ENCODE measurements at regions not wholly inside any gene's neighbourhood (a gene's known extent, or its start where the extent isn't known, plus 50 kb on each side); places are given as distances from the start of the nearest gene placed in this dataset.

- Histone ChIP-seq H3K4me1 (no peaks in the 10 kb centered on the region), H3K9me3 (replicated peaks) (peaks cover 3% of the 10 kb centered on the region; the same call in 1 of the 2 replicates), H3K27me3 (no peaks in the 10 kb centered on the region), H3K27ac (no peak overlapping the region), H3K4me3 (no peak overlapping the region), H3K36me3 (no peaks in the 10 kb centered on the region)
- no peak for DNase-seq
Measured at GRCh38 chr5:96036301-96036700, 74.7 kb upstream of the ELL2 start.

GRCh38 chr5:96035796-96036195 is 74.1 kb upstream of the ELL2 start:
- DNase-seq = no peak
- no peak overlapping the region for H3K27ac ChIP-seq
- no peaks in the 10 kb centered on the region for H3K36me3 ChIP-seq
- H3K4me3 ChIP-seq = no peak overlapping the region
- no peaks in the 10 kb centered on the region for H3K27me3 ChIP-seq
- peaks cover 3% of the 10 kb centered on the region; the same call in 1 of the 2 replicates for H3K9me3 ChIP-seq (replicated peaks)
- H3K4me1 ChIP-seq = no peaks in the 10 kb centered on the region

DNA sequence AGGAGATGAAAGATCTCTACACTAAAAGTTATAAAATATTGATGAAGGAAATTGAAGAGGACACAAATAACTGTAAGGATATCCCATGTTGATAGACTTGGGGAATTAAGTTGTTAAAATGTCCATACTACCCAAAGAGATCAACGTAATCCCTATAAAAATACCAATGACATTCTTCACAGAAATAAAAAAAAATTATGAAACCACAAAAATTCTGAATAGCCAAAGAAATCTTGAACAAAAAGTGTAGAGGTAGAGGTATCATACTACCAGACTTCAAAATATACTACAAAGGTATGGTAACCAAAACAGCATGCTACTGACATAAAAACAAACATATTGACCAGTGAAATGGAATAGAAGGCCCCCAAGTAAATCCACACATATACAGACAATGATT is 71.5 kb upstream of the ELL2 start:
- no peak for DNase-seq
- Histone ChIP-seq H3K27ac (no peak overlapping the region), H3K36me3 (no peaks in the 10 kb centered on the region), H3K4me1 (no peaks in the 10 kb centered on the region), H3K9me3 (replicated peaks) (peaks cover 3% of the 10 kb centered on the region; the same call in 1 of the 2 replicates), H3K27me3 (no peaks in the 10 kb centered on the region), H3K4me3 (no peak overlapping the region)

DNA sequence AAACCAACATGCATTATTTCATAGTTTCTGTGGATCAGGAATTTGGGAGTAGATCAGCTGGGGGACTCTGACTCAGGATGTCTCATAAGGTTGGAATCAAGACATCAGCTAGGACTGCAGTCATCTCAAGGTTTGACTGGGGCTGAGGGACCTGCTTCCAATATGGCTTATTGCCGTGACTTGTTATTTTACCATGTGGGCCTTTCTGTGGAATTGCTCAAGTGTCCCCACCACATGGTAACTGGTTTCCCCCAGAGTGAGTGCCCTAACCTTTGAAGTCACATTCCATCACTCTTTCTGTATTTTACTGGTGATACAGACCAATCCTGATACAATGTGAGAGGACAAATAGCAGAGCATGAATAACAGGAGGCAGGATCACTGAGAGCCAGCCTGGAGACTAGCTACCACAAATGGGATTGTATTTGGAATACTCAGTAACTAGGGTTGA is 70.2 kb upstream of the ELL2 start:
- Histone ChIP-seq H3K36me3 (no peaks in the 10 kb centered on the region), H3K9me3 (replicated peaks) (peaks cover 3% of the 10 kb centered on the region; the same call in 1 of the 2 replicates), H3K27me3 (no peaks in the 10 kb centered on the region), H3K4me1 (no peaks in the 10 kb centered on the region), H3K4me3 (no peak overlapping the region), H3K27ac (no peak overlapping the region)
- no peak for DNase-seq

GRCh38 chr5:96031180-96031579 is 69.5 kb upstream of the ELL2 start:
- Histone ChIP-seq H3K36me3 (no peaks in the 10 kb centered on the region), H3K27ac (no peak overlapping the region), H3K4me1 (no peaks in the 10 kb centered on the region), H3K4me3 (no peak overlapping the region), H3K9me3 (replicated peaks) (peaks cover 3% of the 10 kb centered on the region; the same call in 1 of the 2 replicates), H3K27me3 (no peaks in the 10 kb centered on the region)
- no peak for DNase-seq

GRCh38 chr5:96026406-96027041 is 64.9 kb upstream of the ELL2 start:
- Histone ChIP-seq H3K27me3 (no peaks in the 10 kb centered on the region), H3K4me1 (peaks cover 16% of the 10 kb centered on the region), H3K36me3 (no peaks in the 10 kb centered on the region), H3K27ac (no peak overlapping the region), H3K4me3 (no peak overlapping the region), H3K9me3 (replicated peaks) (no peaks in the 10 kb centered on the region)
- no peak for DNase-seq

GRCh38 chr5:96024683-96025475 is 63.2 kb upstream of the ELL2 start:
- H3K27ac ChIP-seq = no peak overlapping the region
- no peak overlapping the region for H3K4me3 ChIP-seq
- H3K9me3 ChIP-seq (replicated peaks) = no peaks in the 10 kb centered on the region
- H3K36me3 ChIP-seq = no peaks in the 10 kb centered on the region
- H3K27me3 ChIP-seq = no peaks in the 10 kb centered on the region
- DNase-seq = no peak
- H3K4me1 ChIP-seq = peaks cover 16% of the 10 kb centered on the region

- Histone ChIP-seq H3K4me3 (no peak overlapping the region), H3K4me1 (peaks cover 16% of the 10 kb centered on the region), H3K36me3 (no peaks in the 10 kb centered on the region), H3K27ac (no peak overlapping the region), H3K27me3 (no peaks in the 10 kb centered on the region), H3K9me3 (replicated peaks) (no peaks in the 10 kb centered on the region)
- DNase-seq = no peak
Measured at GRCh38 chr5:96023518-96023917, 61.9 kb upstream of the ELL2 start.

GRCh38 chr5:96022971-96023370 is 61.3 kb upstream of the ELL2 start:
- peaks cover 22% of the 10 kb centered on the region for H3K4me1 ChIP-seq
- no peak overlapping the region for H3K4me3 ChIP-seq
- no peaks in the 10 kb centered on the region for H3K27me3 ChIP-seq
- no peaks in the 10 kb centered on the region for H3K36me3 ChIP-seq
- peak in 1 of 2 experiments; percentile 19 for DNase-seq
- no peak overlapping the region for H3K27ac ChIP-seq
- H3K9me3 ChIP-seq (replicated peaks) = no peaks in the 10 kb centered on the region

- no peak overlapping the region for H3K4me3 ChIP-seq
- H3K9me3 ChIP-seq (replicated peaks) = no peaks in the 10 kb centered on the region; the same call in 1 of the 2 replicates
Measured at GRCh38 chr5:96017951-96018350, 56.3 kb upstream of the ELL2 start.

DNA sequence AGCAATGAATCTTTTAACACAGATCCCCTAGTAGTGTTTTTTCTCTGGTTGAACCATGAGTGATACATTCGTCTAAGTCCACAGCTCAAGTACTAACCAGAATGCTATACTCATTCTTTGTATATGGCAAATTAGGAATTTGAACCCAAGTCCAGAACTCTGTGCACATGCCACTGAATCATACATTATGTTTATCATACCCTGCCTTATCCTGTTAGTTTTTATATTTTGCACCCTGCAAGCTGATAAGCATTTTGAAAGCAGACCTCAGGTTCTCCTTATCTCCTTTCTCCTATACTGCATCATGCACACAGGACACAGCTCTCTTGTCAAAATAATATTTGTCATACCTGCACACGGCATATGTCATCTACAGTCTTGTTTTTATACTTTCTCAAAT is 54.6 kb upstream of the ELL2 start:
- H3K4me3 ChIP-seq = no peak overlapping the region
- H3K27me3 ChIP-seq = no peaks in the 10 kb centered on the region
- no peak for DNase-seq
- no peak overlapping the region for H3K27ac ChIP-seq
- no peaks in the 10 kb centered on the region; the same call in 1 of the 2 replicates for H3K9me3 ChIP-seq (replicated peaks)
- peaks cover 16% of the 10 kb centered on the region for H3K4me1 ChIP-seq
- no peaks in the 10 kb centered on the region for H3K36me3 ChIP-seq

More at GRCh38 chr5:96017951-96018350, 56.3 kb upstream of the ELL2 start:
- Histone ChIP-seq H3K4me1 (peaks cover 19% of the 10 kb centered on the region), H3K27ac (no peak overlapping the region), H3K36me3 (no peaks in the 10 kb centered on the region), H3K27me3 (no peaks in the 10 kb centered on the region)
- peak in 1 of 2 experiments; percentile 78 for DNase-seq

DNA sequence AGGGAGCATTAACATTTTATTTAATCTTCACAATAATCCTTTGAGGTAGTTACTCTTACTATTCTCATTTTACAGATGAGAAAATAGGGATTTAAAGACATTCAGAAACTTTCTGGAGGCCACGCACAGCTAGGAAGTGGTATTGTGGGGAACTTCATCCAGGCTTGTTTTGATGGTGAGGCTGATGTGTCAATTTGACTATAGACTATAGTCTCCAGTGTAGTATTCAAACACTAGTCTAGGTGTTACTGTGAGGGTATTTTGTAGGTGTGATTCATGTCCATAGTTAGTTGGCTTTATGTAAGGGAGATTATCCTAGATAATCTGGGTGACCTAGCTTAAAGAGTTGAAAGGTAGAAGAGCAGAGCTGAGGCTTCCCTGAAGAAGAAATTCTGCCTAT is 54.1 kb upstream of the ELL2 start:
- Histone ChIP-seq H3K27ac (no peak overlapping the region), H3K9me3 (replicated peaks) (no peaks in the 10 kb centered on the region; the same call in 1 of the 2 replicates), H3K36me3 (no peaks in the 10 kb centered on the region), H3K4me1 (peaks cover 16% of the 10 kb centered on the region), H3K27me3 (no peaks in the 10 kb centered on the region), H3K4me3 (no peak overlapping the region)
- DNase-seq = no peak

DNA sequence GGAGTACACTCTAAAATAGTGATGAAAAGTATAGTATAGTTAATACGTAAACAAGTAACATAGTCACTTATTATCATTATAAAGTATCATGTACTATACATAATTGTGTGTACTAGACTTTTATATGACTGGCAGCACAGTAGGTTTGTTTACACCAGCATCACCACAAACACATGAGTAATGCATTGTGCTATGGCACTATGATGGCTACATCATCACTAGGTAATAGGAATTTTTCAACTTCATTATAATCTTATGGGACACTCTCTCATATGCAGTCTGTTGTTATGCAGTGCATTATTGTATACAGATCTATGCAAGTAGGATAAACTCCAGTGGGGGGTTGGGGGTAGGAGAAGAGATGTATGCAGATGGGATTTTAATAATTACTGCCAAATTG is 52.7 kb upstream of the ELL2 start:
- Histone ChIP-seq H3K27me3 (no peaks in the 10 kb centered on the region), H3K9me3 (replicated peaks) (peaks cover 1% of the 10 kb centered on the region; the same call in 1 of the 2 replicates), H3K27ac (no peak overlapping the region), H3K4me1 (peaks cover 16% of the 10 kb centered on the region), H3K36me3 (no peaks in the 10 kb centered on the region), H3K4me3 (no peak overlapping the region)
- no peak for DNase-seq

- Histone ChIP-seq H3K4me1 (peaks cover 13% of the 10 kb centered on the region), H3K9me3 (replicated peaks) (peaks cover 5% of the 10 kb centered on the region; the same call in 1 of the 2 replicates), H3K27me3 (no peaks in the 10 kb centered on the region), H3K36me3 (no peaks in the 10 kb centered on the region), H3K4me3 (no peak overlapping the region), H3K27ac (no peak overlapping the region)
- no peak for DNase-seq
Measured at GRCh38 chr5:96013254-96013653, 51.6 kb upstream of the ELL2 start.

- Histone ChIP-seq H3K4me3 (no peak overlapping the region), H3K36me3 (no peaks in the 10 kb centered on the region), H3K27ac (no peak overlapping the region), H3K4me1 (peaks cover 4% of the 10 kb centered on the region), H3K9me3 (replicated peaks) (peaks cover 5% of the 10 kb centered on the region; the same call in 1 of the 2 replicates), H3K27me3 (no peaks in the 10 kb centered on the region)
- DNase-seq = no peak
Measured at GRCh38 chr5:96012399-96012798, 50.7 kb upstream of the ELL2 start.

Data from SJCRH30 (cell line).